GM19438 (cell line): ENCODE measurements at regions not wholly inside any gene's neighbourhood (a gene's known extent, or its start where the extent isn't known, plus 50 kb on each side); places are given as distances from the start of the nearest gene placed in this dataset.
"Not testable (repeated sequence)": the region's sequence is repeated elsewhere in the genome, so short reads cannot be mapped to it uniquely, and the experiment has no call there.

Experiments
- ATAC-seq: cut with Tn5 transposase; IDR thresholded peaks from one replicate; pipeline ENCODE4 v1.9.1; 2021; ENCODE audit warnings: low read depth; ENCODE audit not compliant: unreplicated experiment

GRCh38 chr13:61608138-61608537, 192.5 kb upstream of the PCDH20 start:
- no peak for ATAC-seq

DNA sequence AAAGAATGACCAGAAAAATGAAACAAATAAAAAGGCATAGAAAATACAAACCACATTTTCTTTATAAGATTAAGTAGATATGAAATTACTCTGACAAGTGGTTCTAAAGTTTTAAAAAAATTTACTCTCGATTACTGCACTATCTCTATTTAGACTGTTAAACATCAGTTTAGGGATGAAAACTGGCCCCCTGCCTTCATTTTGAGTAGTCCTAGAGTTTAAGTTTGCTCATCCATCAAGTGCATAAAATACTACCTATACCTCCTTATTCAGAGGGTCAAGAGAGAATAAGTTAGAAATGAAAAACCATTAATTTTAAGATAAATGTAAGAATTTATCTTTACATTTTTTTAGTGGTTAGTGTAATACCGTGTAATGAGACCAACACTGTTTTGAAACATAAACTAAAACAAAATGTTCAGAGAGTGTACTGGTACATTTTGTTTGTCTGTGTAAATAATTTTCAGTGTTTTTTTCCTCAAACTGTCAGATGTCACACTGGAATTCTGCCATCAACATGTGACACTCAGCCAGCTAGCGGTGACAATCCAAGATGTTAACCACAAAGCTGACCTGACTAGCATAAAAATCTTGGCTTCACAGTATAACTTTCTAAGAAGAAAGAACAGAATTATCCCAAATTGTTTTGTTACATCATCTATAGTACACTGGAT, 184.8 kb upstream of the PCDH20 start:
- no peak for ATAC-seq

DNA sequence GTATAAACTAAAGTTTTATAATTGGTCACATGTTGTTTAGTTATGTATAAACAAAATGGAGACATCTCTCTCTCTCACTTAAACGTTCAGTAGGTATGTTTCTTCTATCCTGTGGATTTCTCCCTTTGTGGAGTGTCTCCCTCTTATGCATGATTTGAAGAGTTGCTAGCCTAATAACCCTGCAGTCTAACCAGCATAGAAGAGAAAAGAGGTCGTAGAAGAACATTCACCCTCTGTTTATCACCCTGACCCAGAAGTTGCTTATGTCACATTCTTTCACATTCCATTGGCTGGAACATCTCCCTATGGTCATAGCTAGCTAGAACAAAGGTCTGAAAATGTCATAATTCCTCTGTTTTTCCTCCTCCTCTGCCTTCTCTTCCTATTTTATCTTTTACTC, 176.8 kb upstream of the PCDH20 start:
- ATAC-seq: no peak

- ATAC-seq: no peak
Measured at GRCh38 chr13:61575973-61576372, 160.3 kb upstream of the PCDH20 start.

DNA sequence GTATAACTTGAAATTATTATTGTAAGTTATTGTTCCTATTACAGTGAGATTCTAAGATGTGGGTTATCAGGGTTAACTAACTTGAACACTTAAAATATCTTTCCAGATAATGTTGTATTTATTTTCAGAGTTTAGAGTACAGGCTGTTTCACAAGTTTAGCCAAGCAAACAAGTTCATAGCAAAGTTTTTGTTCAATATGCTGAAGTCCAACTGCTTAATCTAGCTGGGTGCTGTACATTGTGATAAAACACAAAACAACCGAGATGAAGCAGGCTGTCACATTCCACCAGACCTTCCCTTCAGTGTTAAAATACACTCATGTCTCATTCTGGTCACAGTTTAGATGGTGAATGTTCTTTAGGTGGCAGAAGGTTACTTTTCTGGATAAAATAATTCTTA, 148.0 kb upstream of the PCDH20 start:
- ATAC-seq: no peak

DNA sequence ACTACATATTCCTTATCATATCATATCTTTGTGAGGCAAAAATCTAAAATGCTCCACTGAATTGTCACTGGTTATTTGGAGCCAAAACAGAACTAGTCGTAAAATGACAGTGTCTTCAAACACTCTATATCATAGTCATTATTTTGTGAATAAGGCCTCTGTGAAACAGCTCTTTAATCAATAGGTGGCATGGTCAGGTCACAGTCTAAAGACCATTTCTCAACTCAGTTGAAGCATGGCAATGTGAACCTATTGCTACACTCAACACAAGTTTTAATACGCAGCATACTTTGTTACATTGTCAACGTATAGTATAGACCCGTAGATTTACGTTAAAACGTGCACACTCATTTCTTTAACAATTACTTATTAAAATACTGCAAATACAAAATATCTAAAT, 131.3 kb upstream of the PCDH20 start:
- no peak for ATAC-seq

DNA sequence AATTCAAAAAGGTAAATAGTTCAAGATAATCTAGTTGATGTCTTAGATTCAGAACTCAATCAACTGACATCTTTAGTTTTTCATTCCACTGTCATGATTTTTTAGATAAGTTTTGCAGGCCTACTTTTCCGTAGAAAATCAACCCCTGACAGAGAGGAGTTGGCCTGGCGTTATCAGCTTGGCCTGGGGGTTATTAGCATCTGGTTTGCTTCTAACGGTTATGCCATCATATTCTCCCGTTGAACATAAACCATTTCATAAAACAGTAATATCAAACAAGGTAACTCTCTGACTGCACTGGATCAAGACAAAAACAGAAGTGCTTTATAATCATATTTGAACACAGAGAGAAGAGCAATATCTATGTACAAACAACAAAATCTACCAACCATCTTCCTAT, 130.8 kb upstream of the PCDH20 start:
- no peak for ATAC-seq

GRCh38 chr13:61536433-61536832, 120.8 kb upstream of the PCDH20 start:
- no peak for ATAC-seq

DNA sequence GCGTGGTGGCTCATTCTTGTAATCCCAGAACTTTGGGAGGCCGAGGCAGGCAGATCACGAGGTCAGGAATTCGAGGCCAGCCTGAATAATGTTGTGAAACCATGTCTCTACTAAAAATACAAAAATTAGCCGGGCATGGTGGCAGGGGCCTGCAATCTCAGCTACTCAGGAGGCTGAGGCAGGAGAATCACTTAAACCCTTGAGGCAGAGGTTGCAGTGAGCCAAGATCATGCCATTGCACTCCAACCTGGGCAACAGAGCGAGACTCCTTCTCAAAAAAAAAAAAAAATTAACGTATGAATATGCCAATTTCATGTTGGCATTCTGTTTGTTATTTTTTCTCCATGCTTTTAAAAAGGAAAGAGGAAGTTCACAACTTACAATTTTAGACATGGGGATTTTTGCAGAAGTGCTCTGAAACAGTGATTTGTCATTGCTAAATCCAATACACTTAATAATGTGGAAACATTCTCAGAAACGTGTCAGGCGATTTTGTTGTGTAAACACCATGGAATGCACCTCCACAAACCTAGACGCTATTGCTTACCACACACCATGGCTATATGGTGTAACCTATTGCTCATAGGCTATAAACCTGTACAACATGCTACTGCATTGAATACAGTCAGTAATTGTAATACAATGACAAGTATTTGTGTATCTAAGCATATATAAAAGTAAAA, 115.9 kb upstream of the PCDH20 start:
- ATAC-seq: no peak

- ATAC-seq: not testable (repeated sequence)
Measured at GRCh38 chr13:61519214-61519613, 103.6 kb upstream of the PCDH20 start.

- no peak for ATAC-seq
Measured at GRCh38 chr13:61508936-61509335, 93.3 kb upstream of the PCDH20 start.

GRCh38 chr13:61500176-61500575, 84.5 kb upstream of the PCDH20 start:
- ATAC-seq: no peak

- no peak for ATAC-seq
Measured at GRCh38 chr13:61495648-61496047, 80.0 kb upstream of the PCDH20 start.

- not testable (repeated sequence) for ATAC-seq
Measured at GRCh38 chr13:61493556-61493955, 77.9 kb upstream of the PCDH20 start.

DNA sequence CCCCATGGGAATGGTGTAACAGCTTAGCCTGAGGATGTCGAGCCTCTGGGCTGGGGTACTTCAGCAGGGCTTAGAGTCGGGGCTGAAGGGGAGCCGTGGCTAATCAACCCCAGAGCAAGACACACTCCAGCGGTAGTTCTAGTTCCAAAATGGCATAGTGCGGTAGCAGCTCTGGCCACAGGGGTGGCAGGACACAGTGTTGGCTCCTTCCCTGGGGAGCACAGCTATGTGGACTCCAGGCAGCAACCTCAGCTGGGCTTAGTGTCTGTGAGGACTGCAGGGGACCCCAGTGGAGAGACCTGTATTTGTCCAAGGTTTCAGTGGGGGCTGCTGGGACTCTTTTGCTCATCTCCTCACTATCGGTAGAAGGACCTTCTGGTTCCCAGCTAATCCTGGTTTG, 70.8 kb upstream of the PCDH20 start:
- ATAC-seq: no peak

- no peak for ATAC-seq
Measured at GRCh38 chr13:61485128-61485765, 69.6 kb upstream of the PCDH20 start.

DNA sequence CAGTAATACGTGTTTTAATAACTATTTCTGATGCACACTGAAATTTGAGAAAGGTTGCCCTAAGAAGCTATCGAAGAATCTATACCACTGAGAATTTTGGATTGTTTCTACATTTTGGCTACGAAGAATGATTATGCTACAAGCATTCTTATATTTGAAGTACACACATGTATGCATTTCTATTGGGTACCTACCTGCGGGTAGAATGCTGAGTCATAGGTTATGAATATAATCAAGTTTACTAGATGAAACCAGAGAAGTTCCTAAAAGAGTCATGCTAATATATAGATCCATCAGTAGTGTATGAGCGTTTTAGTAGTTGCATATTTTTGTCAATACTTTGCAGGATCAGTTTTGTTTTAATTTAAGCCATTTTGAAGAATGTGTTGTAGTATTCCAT, 62.0 kb upstream of the PCDH20 start:
- no peak for ATAC-seq

DNA sequence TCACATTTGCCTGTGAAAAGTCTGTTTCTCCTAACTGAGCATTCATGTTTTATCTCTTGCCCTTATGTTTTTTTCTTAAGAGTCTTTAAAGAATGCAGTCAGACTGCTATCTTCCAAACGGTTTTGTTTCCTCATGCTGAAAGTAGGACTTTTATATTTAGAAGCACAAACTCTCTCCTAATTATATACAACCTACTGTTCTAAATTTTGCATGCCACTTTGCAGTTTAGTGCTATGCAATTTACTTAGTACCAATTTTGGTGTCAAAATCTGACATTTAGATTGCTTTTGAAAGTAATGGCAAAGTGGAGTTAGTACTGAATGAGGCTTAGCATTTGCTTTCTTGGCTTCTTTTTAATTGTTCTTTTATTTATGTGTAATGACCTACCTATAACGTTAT, 55.1 kb upstream of the PCDH20 start:
- ATAC-seq: no peak

- ATAC-seq: no peak
Measured at GRCh38 chr13:61466280-61466679, 50.6 kb upstream of the PCDH20 start.
